GM21737 (cell line): ENCODE measurements at regions not wholly inside any gene's neighbourhood (a gene's known extent, or its start where the extent isn't known, plus 50 kb on each side); places are given as distances from the start of the nearest gene placed in this dataset.

Experiments
- ATAC-seq: cut with Tn5 transposase; IDR thresholded peaks from one replicate; pipeline ENCODE4 v1.9.1; 2021; ENCODE audit warnings: mild to moderate bottlenecking, moderate library complexity; ENCODE audit not compliant: unreplicated experiment

GRCh38 chr3:14307656-14308302 lies 94.6 kb upstream of the SLC6A6 start:
- no peak for ATAC-seq

DNA sequence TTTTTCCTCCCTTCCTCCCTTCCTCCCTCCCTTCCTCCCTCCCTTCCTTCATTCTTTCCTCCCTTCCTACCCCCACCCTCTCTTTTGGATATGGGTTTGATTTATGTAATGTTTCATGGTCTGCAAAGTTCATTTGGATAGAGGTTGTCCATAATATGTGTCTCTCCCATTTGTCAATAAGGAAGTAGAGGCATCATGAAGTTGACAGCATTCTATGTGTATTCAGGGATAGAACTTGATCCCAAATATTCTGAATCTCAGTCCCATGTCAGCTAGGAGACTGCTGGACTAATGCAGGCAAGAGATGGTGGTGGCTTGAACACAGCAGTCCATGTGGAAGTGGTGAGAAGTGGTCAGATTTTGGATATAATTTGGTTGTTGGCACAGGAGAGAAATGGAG lies 90.7 kb upstream of the SLC6A6 start:
- ATAC-seq, result no peak

- ATAC-seq, result no peak
Measured at GRCh38 chr3:14312375-14312774, 90.0 kb upstream of the SLC6A6 start.

DNA sequence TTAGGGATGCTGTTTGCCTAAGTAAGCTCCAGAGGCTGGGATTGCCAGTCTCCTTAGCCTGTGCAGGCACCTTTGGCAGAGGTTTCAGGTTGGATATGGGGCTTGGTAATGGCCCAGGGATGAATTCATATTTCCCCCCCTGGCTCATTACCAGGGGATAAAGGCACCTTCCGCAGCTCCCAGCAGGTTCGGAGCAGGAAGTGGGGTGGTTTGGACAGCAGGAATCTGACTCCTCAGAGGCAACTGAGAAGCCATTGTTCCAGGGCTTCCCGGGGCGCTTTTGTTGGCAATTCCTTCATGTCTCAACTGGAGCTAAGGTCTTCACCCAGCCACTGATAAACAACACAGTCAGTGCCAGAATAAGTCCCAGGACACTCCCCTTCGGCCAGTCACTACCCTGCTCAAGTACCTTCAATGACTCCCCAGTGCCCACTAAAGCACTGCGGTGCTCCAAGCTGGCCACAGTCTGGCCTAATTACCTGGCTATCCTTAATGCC lies 85.3 kb upstream of the SLC6A6 start:
- ATAC-seq, result no peak

DNA sequence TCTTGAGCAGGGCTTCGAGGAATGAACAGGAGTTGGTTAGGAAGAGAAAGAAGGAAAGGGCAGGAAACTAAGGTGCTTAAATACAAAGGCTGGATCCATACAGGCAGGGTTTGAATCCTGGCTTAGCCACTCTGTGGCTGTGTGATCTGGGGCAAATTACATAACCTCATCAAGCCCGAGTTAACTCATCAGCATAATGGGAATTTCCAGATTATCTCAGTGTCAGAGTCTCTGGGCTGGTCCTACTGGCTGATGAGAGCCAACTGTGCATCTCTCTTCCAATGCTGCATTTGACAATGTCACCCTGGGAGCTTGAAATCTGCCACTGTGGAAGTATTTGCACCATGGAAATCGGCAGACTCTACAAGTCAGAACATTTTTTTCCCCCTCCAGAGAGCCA lies 83.8 kb upstream of the SLC6A6 start:
- ATAC-seq, result no peak

DNA sequence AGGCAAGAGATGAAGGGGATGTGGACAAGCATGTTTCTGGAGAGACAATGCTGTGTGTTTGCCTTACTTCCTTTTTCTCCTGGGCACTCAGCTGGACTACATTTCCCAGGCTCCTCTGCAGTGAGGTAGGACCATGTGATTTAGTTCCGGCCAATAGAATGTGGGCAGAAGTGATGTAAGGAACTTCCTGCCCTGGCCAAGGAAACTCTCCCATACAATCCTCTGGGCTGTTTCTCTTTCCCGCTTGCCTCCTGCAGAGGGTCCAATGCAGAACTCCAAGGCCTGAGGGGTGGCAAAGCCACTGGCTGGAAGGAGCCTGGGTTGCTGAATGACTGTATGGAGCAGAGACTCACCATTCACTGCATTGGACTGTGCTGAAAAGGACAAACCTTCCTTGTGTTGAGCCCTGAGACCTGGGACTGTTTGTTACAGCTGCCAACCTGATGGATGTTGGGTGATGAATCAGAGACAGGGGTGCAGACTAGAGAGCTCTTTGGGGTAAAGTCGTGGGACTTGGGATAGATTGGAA lies 82.7 kb upstream of the SLC6A6 start:
- ATAC-seq, result peak; percentile 97

- ATAC-seq, result no peak
Measured at GRCh38 chr3:14320219-14320618, 82.2 kb upstream of the SLC6A6 start.

DNA sequence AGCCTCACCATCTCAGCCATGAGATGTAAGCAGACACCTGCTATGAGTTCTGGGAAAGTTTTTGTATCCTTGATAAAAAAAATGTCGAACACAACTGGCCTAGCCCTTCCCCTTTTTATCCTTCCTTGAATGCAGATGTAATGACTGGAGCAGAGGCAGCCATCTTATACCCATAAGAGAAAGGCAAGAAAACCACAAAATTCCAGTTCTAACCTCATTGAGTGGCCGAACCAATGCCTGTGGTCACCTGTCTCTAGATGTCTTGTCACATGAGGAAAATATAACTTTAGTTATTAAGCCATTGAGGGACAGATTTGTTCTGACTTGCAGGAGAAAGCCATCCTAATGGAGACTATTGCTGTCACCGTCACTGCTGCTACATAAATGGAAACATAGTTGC lies 80.4 kb upstream of the SLC6A6 start:
- ATAC-seq, result no peak

GRCh38 chr3:14322667-14323295 lies 79.6 kb upstream of the SLC6A6 start:
- ATAC-seq, result no peak

DNA sequence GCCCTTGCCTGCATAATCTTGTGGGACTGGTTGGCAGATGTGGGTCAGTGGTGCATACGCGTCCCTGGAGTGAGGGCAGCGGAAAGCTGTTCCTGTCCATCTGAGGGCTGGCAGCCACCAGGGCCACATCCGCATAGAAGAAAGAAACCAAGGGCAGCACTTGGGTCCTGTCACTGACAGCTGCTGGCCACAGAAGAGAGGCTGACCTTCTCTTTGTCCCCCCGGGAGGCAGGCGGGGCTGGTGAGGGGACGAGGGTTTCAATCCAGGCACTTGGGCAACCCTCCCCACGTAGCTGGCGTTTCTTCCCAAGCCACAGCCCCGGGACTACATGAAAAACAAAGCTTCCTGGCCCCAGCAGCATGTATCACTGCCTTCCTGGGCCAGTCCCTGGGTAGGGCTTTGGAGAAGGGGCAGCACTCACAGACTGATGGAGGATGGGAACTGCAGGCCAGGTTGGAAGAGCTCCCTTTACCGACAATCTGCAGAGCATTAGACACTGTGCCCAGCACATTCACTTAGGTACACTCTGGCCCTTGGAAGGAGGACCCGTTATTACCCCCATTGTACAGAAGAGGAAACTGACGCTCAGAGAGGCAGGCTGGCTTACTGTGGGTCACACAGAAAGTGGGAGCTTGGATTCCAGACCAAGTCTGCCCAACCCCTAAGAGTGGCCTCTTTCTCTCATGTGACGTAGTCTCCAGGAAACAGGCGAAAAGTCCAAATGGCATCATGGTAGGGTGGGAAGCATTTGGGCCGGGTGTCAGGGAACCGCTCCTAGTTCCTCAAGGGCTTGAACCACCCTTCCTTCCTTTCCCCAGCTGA lies 78.8 kb upstream of the SLC6A6 start:
- no peak for ATAC-seq

DNA sequence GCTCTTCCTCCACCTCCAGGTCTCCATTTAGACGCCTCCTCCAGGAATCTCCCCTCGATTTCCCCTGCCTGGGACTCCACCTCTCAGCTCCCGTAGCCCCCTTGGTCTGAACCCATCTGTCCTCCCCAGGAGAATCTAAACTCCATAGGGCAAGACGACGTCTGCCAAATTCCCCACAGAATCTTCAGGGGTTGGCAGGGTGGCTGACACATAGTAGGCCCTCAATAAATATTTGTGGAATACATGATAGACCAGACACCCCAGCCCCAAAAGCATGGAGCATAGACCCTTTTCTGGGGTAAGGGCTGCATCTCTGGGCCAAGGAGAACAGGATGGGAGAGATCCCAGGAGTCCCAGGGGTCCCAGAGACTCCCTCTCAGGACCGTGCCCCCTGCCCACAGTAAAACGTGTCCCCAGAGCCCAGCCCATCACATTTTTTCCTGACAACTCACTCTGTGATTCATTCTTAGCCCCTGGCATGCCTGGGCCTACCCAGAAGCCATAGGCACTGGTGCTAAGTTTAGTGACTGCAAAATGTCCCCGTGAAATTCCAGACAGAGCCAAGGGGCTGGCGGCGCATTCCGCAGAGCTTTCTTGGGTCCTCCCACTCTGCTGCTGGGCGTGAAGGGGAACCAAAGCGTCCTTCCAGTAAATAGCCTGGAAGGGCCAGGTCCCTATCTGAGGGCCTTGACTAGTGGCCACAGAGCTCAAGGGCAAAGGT lies 78.0 kb upstream of the SLC6A6 start:
- no peak for ATAC-seq

GRCh38 chr3:14328422-14328821 lies 74.0 kb upstream of the SLC6A6 start:
- no peak for ATAC-seq

DNA sequence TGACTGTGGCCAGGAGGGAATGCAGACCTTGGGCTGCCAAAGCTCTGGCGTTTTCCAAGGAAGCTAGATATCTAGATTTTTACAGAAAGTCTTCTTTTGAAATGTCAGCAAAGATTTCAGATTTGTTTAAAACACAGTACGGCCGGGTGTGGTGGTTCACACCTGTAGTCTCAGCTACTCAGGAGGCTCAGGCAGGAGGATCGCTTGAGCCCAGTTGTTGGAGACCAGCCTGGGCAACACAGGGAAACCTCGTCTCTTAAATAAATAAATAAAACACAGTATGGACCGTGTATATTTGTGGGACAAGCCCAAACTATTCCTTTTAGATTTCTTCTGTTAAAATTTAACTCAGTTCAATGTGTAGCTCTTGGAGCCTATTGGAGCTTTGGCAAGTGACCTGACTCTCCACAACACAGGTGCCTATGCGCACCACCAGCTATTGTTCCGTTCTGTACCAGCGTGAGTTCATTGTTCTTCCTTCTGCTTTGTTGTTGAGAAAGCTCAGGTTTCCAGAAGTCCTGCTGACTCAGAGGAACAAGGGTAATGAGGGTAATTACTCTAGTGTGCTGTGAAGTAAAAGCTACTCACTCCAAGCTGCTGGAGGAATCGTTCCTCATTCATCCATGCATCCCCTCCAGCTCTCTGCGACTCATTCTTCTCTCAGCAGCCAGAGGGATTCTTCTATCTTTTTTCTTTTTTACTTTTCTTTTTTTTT lies 73.1 kb upstream of the SLC6A6 start:
- no peak for ATAC-seq

DNA sequence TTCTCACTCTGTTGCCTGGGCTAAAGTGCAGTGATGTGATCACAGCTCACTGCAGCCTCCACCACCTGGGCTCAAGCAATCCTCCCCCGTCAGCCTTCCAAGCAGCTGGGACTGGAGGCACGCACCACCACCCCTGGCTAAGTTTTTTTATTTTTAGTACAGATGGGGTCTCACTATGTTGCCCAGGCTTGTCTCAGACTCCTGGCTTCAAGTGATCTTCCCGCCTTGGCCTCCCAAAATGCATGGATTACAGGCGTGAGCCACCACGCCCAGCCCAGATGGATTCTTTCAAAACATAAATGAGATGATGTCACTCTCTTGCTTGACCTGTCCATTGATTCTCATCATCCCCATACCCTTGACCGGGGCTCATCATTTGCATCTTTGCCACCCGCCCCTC lies 72.6 kb upstream of the SLC6A6 start:
- ATAC-seq, result no peak

DNA sequence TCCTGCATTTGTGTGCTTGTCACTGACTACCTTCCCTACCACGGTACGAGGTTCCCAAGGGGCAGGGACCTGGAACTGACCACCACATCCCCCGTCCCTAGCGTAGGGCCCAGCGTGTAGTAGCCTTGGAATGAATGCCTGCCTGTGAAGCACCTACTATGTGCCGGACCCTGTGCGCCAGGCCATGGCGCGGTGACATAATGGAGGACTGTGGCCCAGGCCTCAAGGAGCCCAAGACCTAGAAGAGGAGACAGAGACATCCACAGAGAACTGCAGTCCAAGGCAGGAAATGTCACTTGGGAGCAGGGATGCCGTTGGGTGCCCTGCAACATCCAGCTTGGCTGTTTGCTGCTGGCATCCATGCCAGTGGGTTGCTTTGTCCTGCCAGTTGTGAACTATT lies 71.9 kb upstream of the SLC6A6 start:
- ATAC-seq, result no peak

GRCh38 chr3:14331251-14331650 lies 71.2 kb upstream of the SLC6A6 start:
- no peak for ATAC-seq

DNA sequence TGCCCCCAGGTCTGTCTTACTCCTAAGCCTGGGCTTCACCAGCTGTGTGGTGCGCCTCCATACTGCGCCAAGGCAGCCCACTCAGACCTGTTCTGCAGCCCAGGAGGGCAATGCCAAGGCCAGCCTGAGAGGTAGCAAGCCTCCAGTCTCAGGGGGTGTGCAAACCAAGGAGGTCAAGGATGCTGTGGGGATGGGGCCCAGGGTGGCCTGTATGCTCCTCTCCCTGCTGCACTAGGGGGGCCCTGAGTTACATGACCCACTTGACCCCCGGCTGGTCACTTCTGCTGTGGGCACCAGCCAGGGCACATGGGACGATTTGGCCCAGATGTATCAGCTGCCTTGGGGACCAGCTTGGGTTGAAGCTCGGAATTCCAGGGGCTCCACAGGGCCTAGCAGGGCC lies 70.0 kb upstream of the SLC6A6 start:
- no peak for ATAC-seq

GRCh38 chr3:14333215-14333614 lies 69.2 kb upstream of the SLC6A6 start:
- ATAC-seq, result no peak

- no peak for ATAC-seq
Measured at GRCh38 chr3:14333621-14334020, 68.8 kb upstream of the SLC6A6 start.

DNA sequence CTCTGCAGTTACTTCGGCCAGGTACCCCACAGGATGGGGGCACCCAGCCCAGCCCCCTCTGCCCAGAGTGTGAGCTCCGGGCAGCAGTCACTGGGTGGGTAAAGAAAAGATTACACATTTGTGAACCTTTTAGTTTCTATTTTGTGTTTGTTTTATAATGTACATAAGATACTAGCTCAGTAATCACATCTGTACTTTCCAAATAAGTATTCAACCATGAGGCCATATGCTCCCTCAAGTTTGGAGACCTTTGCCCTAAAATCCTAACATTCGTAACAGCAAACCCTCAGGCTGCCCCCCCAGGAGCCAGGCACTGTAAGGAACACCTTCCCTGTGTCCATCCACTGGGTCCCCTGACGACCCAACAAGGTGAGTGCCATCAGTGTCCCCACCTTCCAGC lies 68.3 kb upstream of the SLC6A6 start:
- no peak for ATAC-seq
